ENCODE measurements at regions not wholly inside any gene's neighbourhood (a gene's known extent, or its start where the extent isn't known, plus 50 kb on each side); places are given as distances from the start of the nearest gene placed in this dataset.

GRCh38 chr10:130728531-130729215 is 582.8 kb downstream of the TCERG1L start:
- no peak for DNase-seq

- DNase-seq, result no peak
Observed at GRCh38 chr10:130729876-130730275, 581.6 kb downstream of the TCERG1L start.

- DNase-seq, result no peak
Observed at GRCh38 chr10:130737186-130737585, 574.3 kb downstream of the TCERG1L start.

GRCh38 chr10:130737621-130738020 is 573.9 kb downstream of the TCERG1L start:
- no peak for DNase-seq

GRCh38 chr10:130739016-130739756 is 572.3 kb downstream of the TCERG1L start:
- no peak for DNase-seq

- DNase-seq, result no peak
Observed at GRCh38 chr10:130739757-130740145, 571.8 kb downstream of the TCERG1L start.

GRCh38 chr10:130740166-130740565 is 571.4 kb downstream of the TCERG1L start:
- no peak for DNase-seq

- DNase-seq, result no peak
Observed at GRCh38 chr10:130740915-130741750, 570.4 kb downstream of the TCERG1L start.

- no peak for DNase-seq
Observed at GRCh38 chr10:130741901-130742855, 569.3 kb downstream of the TCERG1L start.

- DNase-seq, result no peak
Observed at GRCh38 chr10:130742941-130743675, 568.4 kb downstream of the TCERG1L start.

GRCh38 chr10:130743751-130744271 is 567.7 kb downstream of the TCERG1L start:
- DNase-seq, result no peak

- DNase-seq, result no peak
Observed at GRCh38 chr10:130744631-130745030, 566.9 kb downstream of the TCERG1L start.

GRCh38 chr10:130745251-130745650 is 566.3 kb downstream of the TCERG1L start:
- no peak for DNase-seq

- no peak for DNase-seq
Observed at GRCh38 chr10:130745821-130746220, 565.7 kb downstream of the TCERG1L start.

- no peak for DNase-seq
Observed at GRCh38 chr10:130746311-130746710, 565.2 kb downstream of the TCERG1L start.

GRCh38 chr10:130747356-130747755 is 564.2 kb downstream of the TCERG1L start:
- no peak for DNase-seq

- DNase-seq, result no peak
Observed at GRCh38 chr10:130747946-130748345, 563.6 kb downstream of the TCERG1L start.

GRCh38 chr10:130748409-130749057 is 563.0 kb downstream of the TCERG1L start:
- DNase-seq, result no peak

- no peak for DNase-seq
Observed at GRCh38 chr10:130749911-130750310, 561.6 kb downstream of the TCERG1L start.

- DNase-seq, result no peak
Observed at GRCh38 chr10:130750441-130750840, 561.1 kb downstream of the TCERG1L start.

All from NCI-H2171 treated with DMSO at 0.1 percent for 48 hours (cell line).